Femur (tissue), 1 donor: ENCODE measurements at regions not wholly inside any gene's neighbourhood (a gene's known extent, or its start where the extent isn't known, plus 50 kb on each side); places are given as distances from the start of the nearest gene placed in this dataset.
A peak's percentile ranks its signal among the peaks of the same experiment; 100 is the strongest.

Source experiments
- DNase-seq: peaks from one replicate; pipeline ENCODE4 v3.0.0-alpha.2; 2017

- DNase-seq: peak; percentile 23
Observed at GRCh38 chr6:168227840-168228239, 91.7 kb downstream of the DACT2 start.

GRCh38 chr6:168226902-168227318 lies 92.7 kb downstream of the DACT2 start:
- peak; percentile 45 for DNase-seq

- peak; percentile 87 for DNase-seq
Observed at GRCh38 chr6:168226061-168226752, 93.4 kb downstream of the DACT2 start.

- peak; percentile 79 for DNase-seq
Observed at GRCh38 chr6:168225471-168225911, 94.1 kb downstream of the DACT2 start.

- DNase-seq: no peak
Observed at GRCh38 chr6:168223755-168224154, 95.8 kb downstream of the DACT2 start.

GRCh38 chr6:168223150-168223549 lies 96.4 kb downstream of the DACT2 start:
- peak; percentile 12 for DNase-seq

GRCh38 chr6:168222115-168223043 lies 97.2 kb downstream of the DACT2 start:
- peak; percentile 19 for DNase-seq

GRCh38 chr6:168221497-168222079 lies 98.0 kb downstream of the DACT2 start:
- peak; percentile 36 for DNase-seq

- DNase-seq: no peak
Observed at GRCh38 chr6:168221000-168221399, 98.6 kb downstream of the DACT2 start.

- no peak for DNase-seq
Observed at GRCh38 chr6:168219804-168220203, 99.8 kb downstream of the DACT2 start.

- peak; percentile 68 for DNase-seq
Observed at GRCh38 chr6:168218785-168219566, 100.6 kb downstream of the DACT2 start.

- no peak for DNase-seq
Observed at GRCh38 chr6:168217880-168218537, 101.6 kb downstream of the DACT2 start.

GRCh38 chr6:168217216-168217879 lies 102.2 kb downstream of the DACT2 start:
- peak; percentile 9 for DNase-seq

GRCh38 chr6:168216751-168217191 lies 102.8 kb downstream of the DACT2 start:
- DNase-seq: peak; percentile 53

- DNase-seq: no peak
Observed at GRCh38 chr6:168216117-168216516, 103.5 kb downstream of the DACT2 start.

GRCh38 chr6:168215121-168215808 lies 104.3 kb downstream of the DACT2 start:
- DNase-seq: no peak

GRCh38 chr6:168214586-168215104 lies 104.9 kb downstream of the DACT2 start:
- DNase-seq: no peak

GRCh38 chr6:168213121-168213524 lies 106.5 kb downstream of the DACT2 start:
- no peak for DNase-seq

GRCh38 chr6:168212362-168212761 lies 107.2 kb downstream of the DACT2 start:
- peak; percentile 8 for DNase-seq

- no peak for DNase-seq
Observed at GRCh38 chr6:168211681-168212080, 107.9 kb downstream of the DACT2 start.
